ENCODE measurements at regions not wholly inside any gene's neighbourhood (a gene's known extent, or its start where the extent isn't known, plus 50 kb on each side); places are given as distances from the start of the nearest gene placed in this dataset.

DNA sequence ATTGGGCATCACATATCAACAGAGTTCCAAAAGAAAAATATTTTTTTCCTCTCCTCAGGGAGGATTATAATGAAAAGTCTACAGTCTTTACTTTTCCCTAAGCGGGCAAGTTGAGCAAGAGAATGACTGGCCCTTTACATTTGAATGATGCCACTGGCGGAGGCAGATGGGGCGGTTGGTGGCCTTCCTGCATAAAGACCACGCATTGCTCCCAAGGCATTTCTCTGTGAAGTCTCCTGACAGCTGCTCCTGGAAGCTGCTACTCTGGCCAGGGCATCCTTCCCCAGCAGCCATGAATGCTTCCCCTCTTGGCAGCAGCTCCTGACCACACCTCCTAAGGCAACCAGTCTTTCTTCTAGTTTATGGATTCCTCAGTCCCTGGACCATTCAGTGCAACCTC lies 161.1 kb upstream of the RRP15 start:
- Histone ChIP-seq H3K4me1 (ENCODE audit: insufficient read depth, low read length) (no peaks in the 10 kb centered on the region), H3K9me3 (ENCODE audit: control insufficient read depth, insufficient read depth, low read length) (no peaks in the 10 kb centered on the region), H3K36me3 (ENCODE audit: insufficient read depth, low read length) (no peaks in the 10 kb centered on the region), H3K9ac (ENCODE audit: low read depth, low read length) (no peak overlapping the region)

DNA sequence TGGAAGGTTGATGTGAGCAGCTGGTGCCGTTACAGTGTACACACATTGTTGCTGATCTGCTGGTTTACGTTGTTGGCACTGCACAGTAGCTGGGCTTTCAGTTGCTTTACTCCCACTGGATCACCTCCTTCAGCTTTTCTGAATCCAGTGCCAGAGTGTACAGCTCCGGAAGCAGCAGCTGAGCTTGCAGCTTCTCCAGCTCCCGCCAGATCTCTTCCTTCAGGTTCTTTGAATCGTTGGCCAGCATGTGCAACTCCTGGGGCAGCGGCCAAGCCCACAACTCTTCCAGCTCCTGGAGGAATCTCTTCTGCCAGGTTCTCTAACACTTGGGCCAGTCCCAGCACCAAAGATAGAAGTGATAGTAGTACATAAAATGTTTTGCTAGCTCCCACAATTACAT lies 149.7 kb upstream of the RRP15 start:
- H3K9me3 ChIP-seq (ENCODE audit: control insufficient read depth, insufficient read depth, low read length) = no peaks in the 10 kb centered on the region
- H3K4me1 ChIP-seq (ENCODE audit: insufficient read depth, low read length) = no peaks in the 10 kb centered on the region
- no peaks in the 10 kb centered on the region for H3K36me3 ChIP-seq (ENCODE audit: insufficient read depth, low read length)
- H3K9ac ChIP-seq (ENCODE audit: low read depth, low read length) = no peak overlapping the region

- Histone ChIP-seq H3K36me3 (ENCODE audit: insufficient read depth, low read length) (no peaks in the 10 kb centered on the region), H3K9me3 (ENCODE audit: control insufficient read depth, insufficient read depth, low read length) (no peaks in the 10 kb centered on the region), H3K9ac (ENCODE audit: low read depth, low read length) (no peak overlapping the region), H3K4me1 (ENCODE audit: insufficient read depth, low read length) (no peaks in the 10 kb centered on the region)
Measured at GRCh38 chr1:218139761-218140160, 145.3 kb upstream of the RRP15 start.

- no peaks in the 10 kb centered on the region for H3K4me1 ChIP-seq (ENCODE audit: insufficient read depth, low read length)
- no peaks in the 10 kb centered on the region for H3K36me3 ChIP-seq (ENCODE audit: insufficient read depth, low read length)
- no peak overlapping the region for H3K9ac ChIP-seq (ENCODE audit: low read depth, low read length)
- no peaks in the 10 kb centered on the region for H3K9me3 ChIP-seq (ENCODE audit: control insufficient read depth, insufficient read depth, low read length)
Measured at GRCh38 chr1:218156595-218156994, 128.5 kb upstream of the RRP15 start.

DNA sequence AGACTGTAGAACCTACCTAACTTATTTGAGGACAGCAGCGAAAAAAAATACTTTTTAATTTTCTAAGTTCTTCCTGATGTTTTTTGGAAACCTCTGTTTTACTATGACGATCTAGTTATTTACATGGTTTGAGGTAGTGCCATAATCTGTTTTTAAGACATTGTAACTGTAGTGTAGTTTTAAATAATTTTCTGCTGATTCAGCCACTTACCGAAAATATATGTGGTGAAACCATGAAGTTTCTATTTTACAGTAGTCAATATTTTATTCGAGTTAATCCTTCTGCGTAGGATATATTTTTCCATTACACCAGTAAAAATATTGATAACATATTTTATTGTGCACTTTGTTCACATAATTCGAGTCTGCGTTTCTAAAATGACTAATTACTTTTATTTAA lies 121.7 kb upstream of the RRP15 start:
- Histone ChIP-seq H3K9me3 (ENCODE audit: control insufficient read depth, insufficient read depth, low read length) (no peaks in the 10 kb centered on the region), H3K9ac (ENCODE audit: low read depth, low read length) (no peak overlapping the region), H3K4me1 (ENCODE audit: insufficient read depth, low read length) (no peaks in the 10 kb centered on the region), H3K36me3 (ENCODE audit: insufficient read depth, low read length) (no peaks in the 10 kb centered on the region)

- no peaks in the 10 kb centered on the region for H3K4me1 ChIP-seq (ENCODE audit: insufficient read depth, low read length)
- no peaks in the 10 kb centered on the region for H3K36me3 ChIP-seq (ENCODE audit: insufficient read depth, low read length)
- H3K9me3 ChIP-seq (ENCODE audit: control insufficient read depth, insufficient read depth, low read length) = no peaks in the 10 kb centered on the region
- H3K9ac ChIP-seq (ENCODE audit: low read depth, low read length) = peak overlapping the region; percentile 88
Measured at GRCh38 chr1:218164111-218164929, 120.8 kb upstream of the RRP15 start.

DNA sequence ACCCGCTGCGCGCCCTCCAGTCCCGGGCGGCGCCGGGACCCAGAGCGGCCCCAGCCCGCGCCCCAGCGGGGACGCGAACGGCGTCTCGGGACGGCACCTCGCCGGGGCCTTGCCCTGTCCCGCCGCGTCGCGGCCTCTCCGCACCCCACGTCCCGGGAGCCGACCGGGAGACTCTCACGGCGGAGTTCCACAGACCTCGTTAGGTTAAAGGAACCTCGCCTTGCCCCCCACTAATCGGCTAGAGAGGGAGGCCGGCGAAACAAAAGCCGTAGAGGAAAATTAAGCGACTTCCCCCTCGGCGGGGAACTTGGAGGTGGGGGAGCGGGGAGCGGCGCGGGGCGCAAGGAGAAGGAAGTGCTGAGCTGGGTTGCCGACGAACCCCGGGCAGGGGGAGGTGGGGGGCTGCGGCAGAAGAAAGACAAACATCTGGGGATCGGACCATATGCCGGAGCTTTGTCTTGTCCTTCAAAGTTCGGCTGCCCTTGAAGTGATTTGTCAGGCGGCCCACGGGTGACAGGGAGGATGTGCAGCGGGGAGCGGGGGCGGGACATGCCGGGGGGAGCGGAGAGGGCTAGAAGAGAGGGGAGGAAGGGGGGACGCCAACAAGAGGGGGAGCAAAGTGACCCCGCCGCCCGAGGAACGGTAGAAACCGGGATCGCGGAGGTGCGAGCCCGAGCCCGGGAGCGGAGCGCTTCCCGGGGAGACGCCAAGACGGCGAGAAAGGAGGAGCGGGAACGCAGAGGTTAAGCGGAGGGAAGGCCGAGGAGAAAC lies 120.0 kb upstream of the RRP15 start:
- Histone ChIP-seq H3K4me1 (ENCODE audit: insufficient read depth, low read length) (no peaks in the 10 kb centered on the region), H3K9me3 (ENCODE audit: control insufficient read depth, insufficient read depth, low read length) (no peaks in the 10 kb centered on the region), H3K9ac (ENCODE audit: low read depth, low read length) (peak overlapping the region; percentile 88), H3K36me3 (ENCODE audit: insufficient read depth, low read length) (no peaks in the 10 kb centered on the region)

DNA sequence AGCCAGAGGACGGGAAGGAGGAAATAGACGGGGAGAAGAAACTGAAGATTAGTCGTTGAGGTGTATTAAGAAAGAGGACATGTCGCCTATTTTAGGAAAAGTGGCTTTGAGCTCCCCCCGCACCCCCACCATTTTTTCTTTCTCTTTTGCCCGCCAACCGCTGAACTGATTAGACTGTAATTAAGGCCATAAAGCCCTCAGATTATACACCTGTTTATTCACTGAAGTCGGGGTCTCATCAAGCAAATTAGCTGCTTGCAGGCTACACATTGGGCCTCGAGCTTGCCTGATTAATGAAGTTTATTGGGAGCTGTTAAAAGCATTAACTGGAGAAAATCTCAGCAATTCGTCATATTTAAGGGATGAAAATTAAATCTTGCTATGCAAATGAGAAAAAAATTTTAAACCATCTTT lies 119.4 kb upstream of the RRP15 start:
- H3K9ac ChIP-seq (ENCODE audit: low read depth, low read length) = peak overlapping the region; percentile 88
- H3K9me3 ChIP-seq (ENCODE audit: control insufficient read depth, insufficient read depth, low read length) = no peaks in the 10 kb centered on the region
- no peaks in the 10 kb centered on the region for H3K4me1 ChIP-seq (ENCODE audit: insufficient read depth, low read length)
- no peaks in the 10 kb centered on the region for H3K36me3 ChIP-seq (ENCODE audit: insufficient read depth, low read length)

GRCh38 chr1:218166268-218166945 lies 118.7 kb upstream of the RRP15 start:
- H3K9ac ChIP-seq (ENCODE audit: low read depth, low read length) = peak overlapping the region; percentile 88; the same call in 1 of the 2 replicates
- no peaks in the 10 kb centered on the region for H3K4me1 ChIP-seq (ENCODE audit: insufficient read depth, low read length)
- no peaks in the 10 kb centered on the region for H3K36me3 ChIP-seq (ENCODE audit: insufficient read depth, low read length)

GRCh38 chr1:218171302-218171893 lies 113.7 kb upstream of the RRP15 start:
- Histone ChIP-seq H3K9me3 (ENCODE audit: control insufficient read depth, insufficient read depth, low read length) (no peaks in the 10 kb centered on the region), H3K36me3 (ENCODE audit: insufficient read depth, low read length) (no peaks in the 10 kb centered on the region), H3K4me1 (ENCODE audit: insufficient read depth, low read length) (no peaks in the 10 kb centered on the region), H3K9ac (ENCODE audit: low read depth, low read length) (no peak overlapping the region)

More at GRCh38 chr1:218166268-218166945, 118.7 kb upstream of the RRP15 start:
- H3K9me3 ChIP-seq (ENCODE audit: control insufficient read depth, insufficient read depth, low read length) = no peaks in the 10 kb centered on the region

- Histone ChIP-seq H3K4me1 (ENCODE audit: insufficient read depth, low read length) (no peaks in the 10 kb centered on the region), H3K9me3 (ENCODE audit: control insufficient read depth, insufficient read depth, low read length) (no peaks in the 10 kb centered on the region), H3K36me3 (ENCODE audit: insufficient read depth, low read length) (no peaks in the 10 kb centered on the region), H3K9ac (ENCODE audit: low read depth, low read length) (no peak overlapping the region)
Measured at GRCh38 chr1:218182455-218182854, 102.6 kb upstream of the RRP15 start.

- no peak overlapping the region for H3K9ac ChIP-seq (ENCODE audit: low read depth, low read length)
Measured at GRCh38 chr1:218200979-218201378, 84.1 kb upstream of the RRP15 start.

GRCh38 chr1:218201601-218202000 lies 83.5 kb upstream of the RRP15 start:
- Histone ChIP-seq H3K9me3 (ENCODE audit: control insufficient read depth, insufficient read depth, low read length) (no peaks in the 10 kb centered on the region), H3K36me3 (ENCODE audit: insufficient read depth, low read length) (no peaks in the 10 kb centered on the region), H3K4me1 (ENCODE audit: insufficient read depth, low read length) (no peaks in the 10 kb centered on the region), H3K9ac (ENCODE audit: low read depth, low read length) (no peak overlapping the region)

More at GRCh38 chr1:218200979-218201378, 84.1 kb upstream of the RRP15 start:
- H3K4me1 ChIP-seq (ENCODE audit: insufficient read depth, low read length) = no peaks in the 10 kb centered on the region
- no peaks in the 10 kb centered on the region for H3K36me3 ChIP-seq (ENCODE audit: insufficient read depth, low read length)
- H3K9me3 ChIP-seq (ENCODE audit: control insufficient read depth, insufficient read depth, low read length) = no peaks in the 10 kb centered on the region

- H3K9me3 ChIP-seq (ENCODE audit: control insufficient read depth, insufficient read depth, low read length) = no peaks in the 10 kb centered on the region
- no peaks in the 10 kb centered on the region for H3K36me3 ChIP-seq (ENCODE audit: insufficient read depth, low read length)
- H3K9ac ChIP-seq (ENCODE audit: low read depth, low read length) = no peak overlapping the region
- H3K4me1 ChIP-seq (ENCODE audit: insufficient read depth, low read length) = no peaks in the 10 kb centered on the region
Measured at GRCh38 chr1:218205721-218206120, 79.4 kb upstream of the RRP15 start.

All from ES-I3 (cell line).